Loucy (cell line): ENCODE measurements at regions not wholly inside any gene's neighbourhood (a gene's known extent, or its start where the extent isn't known, plus 50 kb on each side); places are given as distances from the start of the nearest gene placed in this dataset.

Source experiments
- CTCF ChIP-seq: fragments of 200-600 bp; sonication (generic); conservative IDR thresholded peaks from 2 replicates; pipeline ENCODE4 v1.5.1; 2014; ENCODE audit warnings: mild to moderate bottlenecking, antibody characterized with exemption, low read length
- EZH2phosphoT487 ChIP-seq: fragments of 200-600 bp; IDR thresholded peaks from 2 replicates; pipeline ENCODE4 v1.6.1; 2018; ENCODE audit warnings: antibody characterized with exemption, mild to moderate bottlenecking, moderate library complexity, borderline replicate concordance

- TF ChIP-seq CTCF (peak; percentile 69), EZH2phosphoT487 (no peak)
Observed at GRCh38 chr6:1552296-1552761, 57.4 kb upstream of the FOXC1 start.
